ENCODE measurements at regions not wholly inside any gene's neighbourhood (a gene's known extent, or its start where the extent isn't known, plus 50 kb on each side); places are given as distances from the start of the nearest gene placed in this dataset.

DNA sequence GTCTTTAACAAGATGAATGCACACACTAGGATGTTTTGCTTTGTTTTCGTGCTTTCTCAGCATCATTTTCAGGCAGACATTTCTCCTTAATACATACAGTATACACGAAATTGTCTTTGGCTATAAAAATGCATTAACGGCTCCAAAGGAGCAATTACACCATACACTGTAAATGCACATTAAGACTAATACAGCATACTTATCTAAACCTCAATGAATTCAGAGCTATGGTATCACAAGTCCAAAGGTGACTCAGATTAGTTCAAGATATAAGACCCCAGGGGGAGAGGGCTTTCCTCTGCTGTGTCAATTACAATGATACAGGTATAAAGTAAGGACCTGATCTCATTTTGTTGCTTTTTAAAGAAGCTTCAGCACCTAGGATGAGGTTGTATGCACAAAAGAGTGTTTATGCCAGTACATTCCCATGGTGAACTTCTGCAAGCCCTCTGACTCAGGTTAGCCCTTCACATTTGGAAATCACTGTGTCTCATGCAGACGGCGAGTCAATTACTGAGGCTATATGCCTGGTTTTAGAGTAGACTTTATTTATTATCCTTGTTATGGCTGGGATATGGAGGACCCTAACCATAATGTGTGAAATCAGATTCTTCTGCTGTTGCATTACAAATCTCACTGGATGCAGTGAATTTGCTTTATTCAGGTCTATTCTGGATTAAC, 233.3 kb downstream of the ZNF608 start:
- POLR2A ChIA-PET = no interaction called here
- Histone ChIP-seq H3K36me3 (ENCODE audit: control insufficient read depth, insufficient read depth, low read length) (no peaks in the 10 kb centered on the region), H3K9me1 (ENCODE audit: control insufficient read depth, insufficient read depth, low read length) (no peaks in the 10 kb centered on the region), H3K4me2 (ENCODE audit: insufficient read depth, low read length) (no peak overlapping the region), H3K4me1 (replicated peaks in 1 of 2; ENCODE audit: control insufficient read depth in 2 of 2, insufficient read depth in 2 of 2, low read length in 2 of 2) (no peaks in the 10 kb centered on the region), H4K20me1 (replicated peaks; ENCODE audit: control insufficient read depth, insufficient read depth, low read length) (no peaks in the 10 kb centered on the region), H3K27ac (ENCODE audit: extremely low read depth, low read depth, low read length) (no peak overlapping the region), H3K9me3 (replicated peaks; ENCODE audit: control insufficient read depth, insufficient read depth, low read depth, low read length) (no peaks in the 10 kb centered on the region), H3K79me2 (ENCODE audit: control insufficient read depth, insufficient read depth, low read length) (no peaks in the 10 kb centered on the region), H3K27me3 (ENCODE audit: control insufficient read depth in 2 of 2, insufficient read depth in 2 of 2, low read length in 2 of 2) (no peaks in the 10 kb centered on the region; a peak in 1 of 5 replicates), H3K4me3 (no peak overlapping the region), H3K9ac (ENCODE audit: insufficient read depth in 1 of 2, low read depth in 2 of 2, low read length in 2 of 2) (no peak overlapping the region), H2AFZ (ENCODE audit: low read depth, low read length) (no peak overlapping the region)
- TF ChIP-seq, protein P1, sequence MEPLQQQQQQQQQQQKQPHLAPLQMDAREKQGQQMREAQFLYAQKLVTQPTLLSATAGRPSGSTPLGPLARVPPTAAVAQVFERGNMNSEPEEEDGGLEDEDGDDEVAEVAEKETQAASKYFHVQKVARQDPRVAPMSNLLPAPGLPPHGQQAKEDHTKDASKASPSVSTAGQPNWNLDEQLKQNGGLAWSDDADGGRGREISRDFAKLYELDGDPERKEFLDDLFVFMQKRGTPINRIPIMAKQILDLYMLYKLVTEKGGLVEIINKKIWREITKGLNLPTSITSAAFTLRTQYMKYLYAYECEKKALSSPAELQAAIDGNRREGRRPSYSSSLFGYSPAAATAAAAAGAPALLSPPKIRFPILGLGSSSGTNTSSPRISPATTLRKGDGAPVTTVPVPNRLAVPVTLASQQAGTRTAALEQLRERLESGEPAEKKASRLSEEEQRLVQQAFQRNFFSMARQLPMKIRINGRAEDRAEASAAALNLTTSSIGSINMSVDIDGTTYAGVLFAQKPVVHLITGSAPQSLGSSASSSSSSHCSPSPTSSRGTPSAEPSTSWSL (CRISPR knock-in tag; IDR thresholded peaks at IDR 0.05; ENCODE audit: borderline replicate concordance) = no peak
- TF ChIP-seq HSF4 (CRISPR knock-in tag; IDR thresholded peaks at IDR 0.05; ENCODE audit: borderline replicate concordance) (no peak), CREB1 (IDR thresholded peaks at IDR 0.05) (no peak), CREB1 (CRISPR knock-in tag; IDR thresholded peaks at IDR 0.05) (no peak), MTA3 (IDR thresholded peaks at IDR 0.05; ENCODE audit: borderline replicate concordance) (no peak), CEBPB (tag; IDR thresholded peaks at IDR 0.05) (no peak), ZNF408 (CRISPR knock-in tag; IDR thresholded peaks at IDR 0.05; ENCODE audit: low read depth) (no peak), ZBTB7A (IDR thresholded peaks at IDR 0.05; ENCODE audit: borderline replicate concordance, control insufficient read depth, low read depth, low read length) (no peak), SMARCA4 (IDR thresholded peaks at IDR 0.05) (no peak), ZNF121 (CRISPR knock-in tag; conservative IDR thresholded peaks at IDR 0.05) (no peak)
- TF ChIP-seq, protein P2, sequence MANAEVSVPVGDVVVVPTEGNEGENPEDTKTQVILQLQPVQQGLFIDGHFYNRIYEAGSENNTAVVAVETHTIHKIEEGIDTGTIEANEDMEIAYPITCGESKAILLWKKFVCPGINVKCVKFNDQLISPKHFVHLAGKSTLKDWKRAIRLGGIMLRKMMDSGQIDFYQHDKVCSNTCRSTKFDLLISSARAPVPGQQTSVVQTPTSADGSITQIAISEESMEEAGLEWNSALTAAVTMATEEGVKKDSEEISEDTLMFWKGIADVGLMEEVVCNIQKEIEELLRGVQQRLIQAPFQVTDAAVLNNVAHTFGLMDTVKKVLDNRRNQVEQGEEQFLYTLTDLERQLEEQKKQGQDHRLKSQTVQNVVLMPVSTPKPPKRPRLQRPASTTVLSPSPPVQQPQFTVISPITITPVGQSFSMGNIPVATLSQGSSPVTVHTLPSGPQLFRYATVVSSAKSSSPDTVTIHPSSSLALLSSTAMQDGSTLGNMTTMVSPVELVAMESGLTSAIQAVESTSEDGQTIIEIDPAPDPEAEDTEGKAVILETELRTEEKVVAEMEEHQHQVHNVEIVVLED (CRISPR knock-in tag; IDR thresholded peaks at IDR 0.05) = no peak
- TF ChIP-seq, protein P3, sequence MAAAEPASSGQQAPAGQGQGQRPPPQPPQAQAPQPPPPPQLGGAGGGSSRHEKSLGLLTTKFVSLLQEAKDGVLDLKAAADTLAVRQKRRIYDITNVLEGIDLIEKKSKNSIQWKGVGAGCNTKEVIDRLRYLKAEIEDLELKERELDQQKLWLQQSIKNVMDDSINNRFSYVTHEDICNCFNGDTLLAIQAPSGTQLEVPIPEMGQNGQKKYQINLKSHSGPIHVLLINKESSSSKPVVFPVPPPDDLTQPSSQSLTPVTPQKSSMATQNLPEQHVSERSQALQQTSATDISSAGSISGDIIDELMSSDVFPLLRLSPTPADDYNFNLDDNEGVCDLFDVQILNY (CRISPR knock-in tag; IDR thresholded peaks at IDR 0.05) = no peak
- TF ChIP-seq, protein P4, sequence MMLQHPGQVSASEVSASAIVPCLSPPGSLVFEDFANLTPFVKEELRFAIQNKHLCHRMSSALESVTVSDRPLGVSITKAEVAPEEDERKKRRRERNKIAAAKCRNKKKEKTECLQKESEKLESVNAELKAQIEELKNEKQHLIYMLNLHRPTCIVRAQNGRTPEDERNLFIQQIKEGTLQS (IDR thresholded peaks at IDR 0.05) = no peak
- TF ChIP-seq, protein P4 (CRISPR knock-in tag; conservative IDR thresholded peaks at IDR 0.05) = no peak
- CTCF ChIA-PET (ENCODE audit: low intra/inter-chr PET ratio) = no interaction called here
- in situ Hi-C loops (cut with MboI) = no loop called here
- 0% methylated on average over 5 of the region's 5 CpGs for WGBS (ENCODE audit: insufficient coverage, low coverage, missing lambda C conversion rate)
- ATAC-seq (no peak), DNase-seq (ENCODE audit: extremely low read depth in 1 of 4, low spot score in 3 of 4) (no peak), FAIRE-seq (no peak)
- intact Hi-C loops (cut with micrococcal nuclease) = no loop called here
- no TSS peak for BruUV-seq (replicated peaks)

All from K562 (cell line).